HL-60 (cell line): ENCODE measurements at regions not wholly inside any gene's neighbourhood (a gene's known extent, or its start where the extent isn't known, plus 50 kb on each side); places are given as distances from the start of the nearest gene placed in this dataset.

Source experiments
- DNase-seq, 2 experiments: peaks; one replicate each; pipeline ENCODE4 v3.0.0-alpha.2; 2010 to 2020; ENCODE audit warnings: low read depth in 1 of 2, low spot score in 1 of 2
- H3K27ac ChIP-seq: fragments of 250-450 bp; sonication (Bioruptor Pico); replicated peaks from 2 replicates; pipeline ENCODE4 v1.5.1; 2020; ENCODE audit warnings: mild to moderate bottlenecking, moderate library complexity
- H3K27me3 ChIP-seq: fragments of 250-450 bp; sonication (Bioruptor Pico); 2 replicates; pipeline ENCODE4 v1.5.1; 2021; ENCODE audit warnings: mild to moderate bottlenecking, moderate library complexity; ENCODE audit not compliant: insufficient read depth, poor library complexity, severe bottlenecking
- H3K4me3 ChIP-seq: replicated peaks from 2 replicates; pipeline ENCODE4 v1.5.1; 2011; ENCODE audit warnings: mild to moderate bottlenecking, control low read depth, low read length; ENCODE audit not compliant: insufficient read depth
- CTCF ChIP-seq: IDR thresholded peaks from one replicate; pipeline ENCODE4 v1.5.1; 2011; ENCODE audit warnings: low read length, control low read depth, inconsistent platforms; ENCODE audit not compliant: insufficient read depth
- GABPA ChIP-seq: IDR thresholded peaks from 2 replicates; pipeline ENCODE4 v1.6.1; 2012; ENCODE audit warnings: low read depth
- POLR2AphosphoS5 ChIP-seq: IDR thresholded peaks from 2 replicates; pipeline ENCODE4 v1.6.1; 2012; ENCODE audit warnings: low read depth
- SPI1 ChIP-seq: IDR thresholded peaks from 2 replicates; pipeline ENCODE4 v1.6.1; 2012; ENCODE audit warnings: low read depth, mild to moderate bottlenecking, borderline replicate concordance
- TF ChIP-seq, protein P1 (sequence below): IDR thresholded peaks from 2 replicates; pipeline ENCODE4 v1.6.1; 2012; ENCODE audit warnings: low read depth; ENCODE audit not compliant: insufficient replicate concordance

- H3K27me3 ChIP-seq = no peaks in the 10 kb centered on the region
- no peak overlapping the region for H3K27ac ChIP-seq
- no peak overlapping the region for H3K4me3 ChIP-seq
- DNase-seq = no peak
- TF ChIP-seq, protein P1, sequence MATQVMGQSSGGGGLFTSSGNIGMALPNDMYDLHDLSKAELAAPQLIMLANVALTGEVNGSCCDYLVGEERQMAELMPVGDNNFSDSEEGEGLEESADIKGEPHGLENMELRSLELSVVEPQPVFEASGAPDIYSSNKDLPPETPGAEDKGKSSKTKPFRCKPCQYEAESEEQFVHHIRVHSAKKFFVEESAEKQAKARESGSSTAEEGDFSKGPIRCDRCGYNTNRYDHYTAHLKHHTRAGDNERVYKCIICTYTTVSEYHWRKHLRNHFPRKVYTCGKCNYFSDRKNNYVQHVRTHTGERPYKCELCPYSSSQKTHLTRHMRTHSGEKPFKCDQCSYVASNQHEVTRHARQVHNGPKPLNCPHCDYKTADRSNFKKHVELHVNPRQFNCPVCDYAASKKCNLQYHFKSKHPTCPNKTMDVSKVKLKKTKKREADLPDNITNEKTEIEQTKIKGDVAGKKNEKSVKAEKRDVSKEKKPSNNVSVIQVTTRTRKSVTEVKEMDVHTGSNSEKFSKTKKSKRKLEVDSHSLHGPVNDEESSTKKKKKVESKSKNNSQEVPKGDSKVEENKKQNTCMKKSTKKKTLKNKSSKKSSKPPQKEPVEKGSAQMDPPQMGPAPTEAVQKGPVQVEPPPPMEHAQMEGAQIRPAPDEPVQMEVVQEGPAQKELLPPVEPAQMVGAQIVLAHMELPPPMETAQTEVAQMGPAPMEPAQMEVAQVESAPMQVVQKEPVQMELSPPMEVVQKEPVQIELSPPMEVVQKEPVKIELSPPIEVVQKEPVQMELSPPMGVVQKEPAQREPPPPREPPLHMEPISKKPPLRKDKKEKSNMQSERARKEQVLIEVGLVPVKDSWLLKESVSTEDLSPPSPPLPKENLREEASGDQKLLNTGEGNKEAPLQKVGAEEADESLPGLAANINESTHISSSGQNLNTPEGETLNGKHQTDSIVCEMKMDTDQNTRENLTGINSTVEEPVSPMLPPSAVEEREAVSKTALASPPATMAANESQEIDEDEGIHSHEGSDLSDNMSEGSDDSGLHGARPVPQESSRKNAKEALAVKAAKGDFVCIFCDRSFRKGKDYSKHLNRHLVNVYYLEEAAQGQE = no peak
- TF ChIP-seq CTCF (no peak), SPI1 (no peak), GABPA (no peak), POLR2AphosphoS5 (no peak)
Measured at GRCh38 chrX:84747516-84747915, 245.3 kb upstream of the HDX start.

- no peak overlapping the region for H3K4me3 ChIP-seq
- no peak overlapping the region for H3K27ac ChIP-seq
- DNase-seq = no peak
- H3K27me3 ChIP-seq = no peaks in the 10 kb centered on the region
- no peak for TF ChIP-seq CTCF
- no peak for TF ChIP-seq POLR2AphosphoS5
- no peak for TF ChIP-seq SPI1
- TF ChIP-seq GABPA = no peak
- TF ChIP-seq, protein P1 = no peak
Measured at GRCh38 chrX:84748965-84749656, 246.9 kb upstream of the HDX start.

- no peak for TF ChIP-seq CTCF
- no peaks in the 10 kb centered on the region for H3K27me3 ChIP-seq
- H3K4me3 ChIP-seq = no peak overlapping the region
- H3K27ac ChIP-seq = no peak overlapping the region
- no peak for DNase-seq
Measured at GRCh38 chrX:84760560-84760959, 243.1 kb upstream of the APOOL start.

DNA sequence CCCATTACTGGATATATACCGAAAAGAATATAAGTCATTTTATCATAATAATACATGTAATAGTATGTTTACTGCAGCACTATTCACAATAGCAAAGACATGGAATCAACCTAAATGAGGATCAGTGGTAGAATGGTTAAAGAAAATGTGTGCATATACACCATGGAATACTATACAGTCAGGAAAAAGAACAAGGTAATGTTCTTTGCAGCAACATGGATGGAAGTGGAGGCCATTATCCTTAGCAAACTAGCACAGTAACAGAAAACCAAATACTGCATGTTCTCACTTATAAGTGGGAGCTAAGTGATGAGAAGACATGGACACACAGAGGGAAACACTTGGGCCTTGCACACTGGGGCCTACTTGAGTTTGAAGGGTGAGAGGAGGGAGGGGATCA, 207.4 kb upstream of the APOOL start:
- TF ChIP-seq, protein P1 = no peak
- TF ChIP-seq CTCF = no peak
- no peak for TF ChIP-seq SPI1
- TF ChIP-seq POLR2AphosphoS5 = no peak
- no peak for TF ChIP-seq GABPA
- H3K4me3 ChIP-seq = no peak overlapping the region
- no peaks in the 10 kb centered on the region for H3K27me3 ChIP-seq
- H3K27ac ChIP-seq = no peak overlapping the region
- no peak for DNase-seq
